ENCODE measurements at regions not wholly inside any gene's neighbourhood (a gene's known extent, or its start where the extent isn't known, plus 50 kb on each side); places are given as distances from the start of the nearest gene placed in this dataset.

- H3K9me3 ChIP-seq (ENCODE audit: control insufficient read depth in 4 of 4, insufficient read depth in 3 of 4, low read length in 3 of 4) = peaks cover 0 to 2% (median 0%) of the 10 kb centered on the region in 4 donors
- no peaks in the 10 kb centered on the region for H3K4me1 ChIP-seq (ENCODE audit: control insufficient read depth in 5 of 5, insufficient read depth in 5 of 5, low read length in 5 of 5)
- no peak overlapping the region for H3K9ac ChIP-seq (ENCODE audit: insufficient read depth in 1 of 2, low read length in 2 of 2)
- no peak overlapping the region for H3K27ac ChIP-seq (ENCODE audit: low read depth in 1 of 2, low read length in 1 of 2)
- TF ChIP-seq CTCF (IDR thresholded peaks at IDR 0.05; ENCODE audit: control extremely low read depth, extremely low read depth) = no peak
- ATAC-seq (ENCODE audit: insufficient read depth, low FRiP score) (no peak), DNase-seq (no peak)
- no peaks in the 10 kb centered on the region for H3K36me3 ChIP-seq (ENCODE audit: control insufficient read depth in 4 of 4, insufficient read depth in 4 of 4, low read length in 4 of 4)
- H3K4me3 ChIP-seq = no peak overlapping the region
- no peaks in the 10 kb centered on the region for H3K27me3 ChIP-seq (ENCODE audit: control insufficient read depth in 3 of 3, insufficient read depth in 3 of 3, low read length in 2 of 3)
- WGBS, 2 donors = 64 to 72% methylated on average over 2 of the region's 2 CpGs
Measured at GRCh38 chr16:7124242-7124641, 208.4 kb upstream of the RBFOX1 start.

- no peak for DNase-seq
- H3K9me3 ChIP-seq (ENCODE audit: control insufficient read depth in 4 of 4, insufficient read depth in 3 of 4, low read length in 3 of 4) = peaks cover 0 to 2% (median 0%) of the 10 kb centered on the region in 4 donors
- no peaks in the 10 kb centered on the region for H3K4me1 ChIP-seq (ENCODE audit: control insufficient read depth in 5 of 5, insufficient read depth in 5 of 5, low read length in 5 of 5)
- H3K27me3 ChIP-seq (ENCODE audit: control insufficient read depth in 3 of 3, insufficient read depth in 3 of 3, low read length in 2 of 3) = peaks cover 0 to 5% (median 0%) of the 10 kb centered on the region in 3 donors
- no peak for TF ChIP-seq CTCF (IDR thresholded peaks at IDR 0.05; ENCODE audit: control extremely low read depth, extremely low read depth)
- no peak overlapping the region for H3K9ac ChIP-seq (ENCODE audit: insufficient read depth in 1 of 2, low read length in 2 of 2)
- ATAC-seq (ENCODE audit: insufficient read depth, low FRiP score) = no peak
- no peaks in the 10 kb centered on the region for H3K36me3 ChIP-seq (ENCODE audit: control insufficient read depth in 4 of 4, insufficient read depth in 4 of 4, low read length in 4 of 4)
- no peak overlapping the region for H3K4me3 ChIP-seq
- no peak overlapping the region for H3K27ac ChIP-seq (ENCODE audit: low read depth in 1 of 2, low read length in 1 of 2)
- WGBS, 2 donors = 62 to 72% methylated on average over 3 of the region's 3 CpGs
Measured at GRCh38 chr16:7116734-7117133, 215.9 kb upstream of the RBFOX1 start.

- Histone ChIP-seq H3K27me3 (ENCODE audit: control insufficient read depth in 3 of 3, insufficient read depth in 3 of 3, low read length in 2 of 3) (peaks cover 0 to 5% (median 0%) of the 10 kb centered on the region in 3 donors), H3K4me3 (no peak overlapping the region), H3K9me3 (ENCODE audit: control insufficient read depth in 4 of 4, insufficient read depth in 3 of 4, low read length in 3 of 4) (peaks cover 0 to 2% (median 0%) of the 10 kb centered on the region in 4 donors), H3K27ac (ENCODE audit: low read depth in 1 of 2, low read length in 1 of 2) (no peak overlapping the region), H3K9ac (ENCODE audit: insufficient read depth in 1 of 2, low read length in 2 of 2) (no peak overlapping the region), H3K36me3 (ENCODE audit: control insufficient read depth in 4 of 4, insufficient read depth in 4 of 4, low read length in 4 of 4) (no peaks in the 10 kb centered on the region), H3K4me1 (ENCODE audit: control insufficient read depth in 5 of 5, insufficient read depth in 5 of 5, low read length in 5 of 5) (no peaks in the 10 kb centered on the region)
- ATAC-seq (ENCODE audit: insufficient read depth, low FRiP score) = no peak
- DNase-seq = no peak
- 82 to 91% methylated on average over 5 of the region's 5 CpGs for WGBS, 2 donors
- TF ChIP-seq CTCF (IDR thresholded peaks at IDR 0.05; ENCODE audit: control extremely low read depth, extremely low read depth) = no peak
Measured at GRCh38 chr16:7115898-7116297, 216.7 kb upstream of the RBFOX1 start.

GRCh38 chr16:7113949-7114348 is 218.7 kb upstream of the RBFOX1 start:
- 57 to 74% methylated on average over 2 of the region's 2 CpGs for WGBS, 2 donors
- DNase-seq (no peak), ATAC-seq (ENCODE audit: insufficient read depth, low FRiP score) (no peak)
- Histone ChIP-seq H3K27ac (ENCODE audit: low read depth in 1 of 2, low read length in 1 of 2) (no peak overlapping the region), H3K4me1 (ENCODE audit: control insufficient read depth in 5 of 5, insufficient read depth in 5 of 5, low read length in 5 of 5) (no peaks in the 10 kb centered on the region), H3K4me3 (no peak overlapping the region), H3K36me3 (ENCODE audit: control insufficient read depth in 4 of 4, insufficient read depth in 4 of 4, low read length in 4 of 4) (no peaks in the 10 kb centered on the region), H3K27me3 (ENCODE audit: control insufficient read depth in 3 of 3, insufficient read depth in 3 of 3, low read length in 2 of 3) (peaks cover 0 to 5% (median 0%) of the 10 kb centered on the region in 3 donors), H3K9ac (ENCODE audit: insufficient read depth in 1 of 2, low read length in 2 of 2) (no peak overlapping the region), H3K9me3 (ENCODE audit: control insufficient read depth in 4 of 4, insufficient read depth in 3 of 4, low read length in 3 of 4) (peaks cover 0 to 2% (median 0%) of the 10 kb centered on the region in 4 donors)
- no peak for TF ChIP-seq CTCF (IDR thresholded peaks at IDR 0.05; ENCODE audit: control extremely low read depth, extremely low read depth)

Measured in lung (tissue), 11 donors.